SK-N-SH (cell line): ENCODE measurements at regions not wholly inside any gene's neighbourhood (a gene's known extent, or its start where the extent isn't known, plus 50 kb on each side); places are given as distances from the start of the nearest gene placed in this dataset.

ENCODE experiments used
- CTCF ChIA-PET: fragments of 300-600, 350-600 bp; formaldehyde crosslinking; extraction: SDS; loops from one replicate; lab custom pipeline; 2021; lab: Yijun Ruan, JAX
- POLR2A ChIA-PET: fragments of 350-600 bp; sonication (Branson Sonifier 250); formaldehyde crosslinking; extraction: SDS; loops from one replicate; lab custom pipeline; 2020; ENCODE audit warnings: antibody characterized with exemption, inconsistent platforms; lab: Yijun Ruan, JAX
- DNase-seq: peaks from one replicate; pipeline ENCODE4 v3.0.0; 2012
- H2AFZ ChIP-seq: fragments of 200-600 bp; sonication (generic); 2 replicates; pipeline ENCODE4 v1.8.1; 2016; ENCODE audit warnings: antibody characterized with exemption, mild to moderate bottlenecking, low read depth
- H3F3A ChIP-seq: fragments of 200-600 bp; sonication (generic); replicated peaks from 2 replicates; pipeline ENCODE3; 2016; ENCODE audit warnings: antibody characterized with exemption, mild to moderate bottlenecking; ENCODE audit not compliant: insufficient read depth
- H3K27ac ChIP-seq, 2 experiments: fragments of 200-500 bp in 1 of 2; fragments of 200-600 bp in 1 of 2; sonication (Bioruptor generic) in 1 of 2; sonication (generic), shearing (Covaris generic) in 1 of 2; 2 replicates each; pipeline versions ENCODE4 v1.5.1 to v1.6.1; 2014 to 2016; ENCODE audit warnings: low read depth in 2 of 2, inconsistent platforms in 1 of 2, low read length in 1 of 2, mild to moderate bottlenecking in 1 of 2, mixed read lengths in 1 of 2
- H3K27me3 ChIP-seq: fragments of 200-600 bp; sonication (generic), shearing (Covaris generic); 2 replicates; pipeline ENCODE4 v1.6.1; 2016; ENCODE audit warnings: mixed run types; ENCODE audit not compliant: insufficient read depth
- H3K36me3 ChIP-seq, 2 experiments: fragments of 200-500 bp in 1 of 2; fragments of 200-600 bp in 1 of 2; sonication (Bioruptor generic) in 1 of 2; sonication (generic) in 1 of 2; replicated peaks in 1 of 2; 2 replicates each; pipeline versions ENCODE3 to v1.5.1; 2014 to 2016; ENCODE audit warnings: low read length in 1 of 2, mild to moderate bottlenecking in 1 of 2; ENCODE audit not compliant: insufficient read depth in 2 of 2, control insufficient read depth in 1 of 2
- H3K4me1 ChIP-seq, 2 experiments: fragments of 200-500 bp in 1 of 2; fragments of 200-600 bp in 1 of 2; sonication (Bioruptor generic) in 1 of 2; sonication (generic), shearing (Covaris generic) in 1 of 2; 2 replicates each; pipeline versions ENCODE4 v1.5.1 to v1.6.1; 2014 to 2016; ENCODE audit warnings: low read depth in 1 of 2, low read length in 1 of 2, mixed run types in 1 of 2; ENCODE audit not compliant: insufficient read depth in 2 of 2, control insufficient read depth in 1 of 2
- H3K4me2 ChIP-seq: fragments of 200-600 bp; sonication (generic), shearing (Covaris generic); 2 replicates; pipeline ENCODE4 v1.6.1; 2017; ENCODE audit warnings: mixed run types
- H3K4me3 ChIP-seq, 2 experiments: fragments of 200-500 bp in 1 of 2; fragments of 200-600 bp in 1 of 2; sonication (Bioruptor generic) in 1 of 2; sonication (generic), shearing (Covaris generic) in 1 of 2; 2 replicates each; pipeline versions ENCODE4 v1.5.1 to v1.8.1; 2014 to 2016; ENCODE audit warnings: low read depth in 2 of 2, inconsistent platforms in 1 of 2, low read length in 1 of 2, mild to moderate bottlenecking in 1 of 2, mixed read lengths in 1 of 2, moderate library complexity in 1 of 2
- H3K79me2 ChIP-seq: fragments of 200-600 bp; sonication (generic); 2 replicates; pipeline ENCODE4 v1.8.1; 2017; ENCODE audit warnings: mild to moderate bottlenecking; ENCODE audit not compliant: insufficient read depth
- H3K9ac ChIP-seq: fragments of 200-600 bp; sonication (generic); 2 replicates; pipeline ENCODE4 v1.6.1; 2017; ENCODE audit warnings: mixed run types
- H3K9me2 ChIP-seq: fragments of 200-600 bp; sonication (generic); 2 replicates; pipeline ENCODE4 v1.6.1; 2017; ENCODE audit warnings: mixed run types
- H3K9me3 ChIP-seq: fragments of 200-600 bp; sonication (generic); 2 replicates; pipeline ENCODE4 v1.6.1; 2017; ENCODE audit warnings: mixed run types, mild to moderate bottlenecking, moderate library complexity
- H4K20me1 ChIP-seq: fragments of 200-600 bp; sonication (generic); 2 replicates; pipeline ENCODE4 v1.6.1; 2017; ENCODE audit warnings: mild to moderate bottlenecking, mixed run types; ENCODE audit not compliant: insufficient read depth
- CHD2 ChIP-seq: fragments of 150-350 bp; IDR thresholded peaks from 2 replicates; pipeline ENCODE4 v1.6.1; 2018; ENCODE audit warnings: low read length; ENCODE audit not compliant: partially characterized antibody
- ELF1 ChIP-seq: IDR thresholded peaks from 2 replicates; pipeline ENCODE4 v1.4.0; 2012
- EP300 ChIP-seq, 2 experiments: IDR thresholded peaks; 2 replicates each; pipeline versions ENCODE4 v1.4.0 to v1.6.1; 2012; ENCODE audit warnings: borderline replicate concordance in 1 of 2, low read depth in 1 of 2, low read length in 1 of 2
- FOXJ3 ChIP-seq: sonication (generic); formaldehyde crosslinking; IDR thresholded peaks from 2 replicates; pipeline ENCODE4 v1.5.1; 2020; ENCODE audit warnings: mild to moderate bottlenecking, missing genetic modification reagents
- GABPA ChIP-seq: IDR thresholded peaks from 2 replicates; pipeline ENCODE4 v1.4.0; 2012; ENCODE audit warnings: low read depth, mild to moderate bottlenecking
- GATA2 ChIP-seq: sonication (generic); formaldehyde crosslinking; IDR thresholded peaks from 2 replicates; pipeline ENCODE4 v1.5.0; 2020; ENCODE audit warnings: mild to moderate bottlenecking, missing genetic modification reagents
- POLR2AphosphoS5 ChIP-seq: IDR thresholded peaks from 2 replicates; pipeline ENCODE4 v1.6.1; 2012; ENCODE audit warnings: low read depth, low read length
- RAD21 ChIP-seq: IDR thresholded peaks from 2 replicates; pipeline ENCODE4 v1.6.1; 2012; ENCODE audit warnings: mild to moderate bottlenecking, low read length
- RFX5 ChIP-seq: IDR thresholded peaks from 2 replicates; pipeline ENCODE4 v1.6.1; 2012; ENCODE audit warnings: mild to moderate bottlenecking, improper control_type of control experiment, low read length
- RXRA ChIP-seq: IDR thresholded peaks from 2 replicates; pipeline ENCODE4 v1.4.0; 2012; ENCODE audit warnings: low read depth, mild to moderate bottlenecking, borderline replicate concordance
- SIN3A ChIP-seq: IDR thresholded peaks from 2 replicates; pipeline ENCODE4 v1.6.1; 2012; ENCODE audit warnings: low read depth, mild to moderate bottlenecking, low read length, moderate library complexity, borderline replicate concordance
- TAF1 ChIP-seq: IDR thresholded peaks from 2 replicates; pipeline ENCODE4 v1.6.1; 2012; ENCODE audit warnings: low read depth, mild to moderate bottlenecking, low read length, moderate library complexity, borderline replicate concordance
- TEAD4 ChIP-seq: IDR thresholded peaks from 2 replicates; pipeline ENCODE4 v1.4.0; 2012; ENCODE audit warnings: mild to moderate bottlenecking, borderline replicate concordance; ENCODE audit not compliant: insufficient read depth
- WGBS: methylation state at CpG from one replicate; pipeline ENCODE4 v1.1.6; 2017; ENCODE audit warnings: low lambda C conversion rate; 5-methylcytosine and 5-hydroxymethylcytosine counted together
- TF ChIP-seq, protein P1 (sequence below): IDR thresholded peaks from 2 replicates; pipeline ENCODE4 v1.4.0; 2012; ENCODE audit warnings: low read depth, borderline replicate concordance
- TF ChIP-seq, protein P2 (sequence below): fragments of 200-600 bp; sonication (generic); IDR thresholded peaks from 2 replicates; pipeline ENCODE4 v1.6.1; 2017; ENCODE audit warnings: antibody characterized with exemption, mild to moderate bottlenecking, moderate library complexity
- TF ChIP-seq, protein P3 (sequence below): IDR thresholded peaks from 2 replicates; pipeline ENCODE4 v1.4.0; 2012; ENCODE audit warnings: low read depth, borderline replicate concordance
- TF ChIP-seq, protein P4 (sequence below): IDR thresholded peaks from 2 replicates; pipeline ENCODE4 v1.6.1; 2012; ENCODE audit warnings: mild to moderate bottlenecking, low read depth, low read length, moderate library complexity
- TF ChIP-seq, protein P5 (sequence below): fragments of 150-350 bp; IDR thresholded peaks from 2 replicates; pipeline ENCODE4 v1.6.1; 2017; ENCODE audit warnings: antibody characterized with exemption, low read length, low read depth, borderline replicate concordance

DNA sequence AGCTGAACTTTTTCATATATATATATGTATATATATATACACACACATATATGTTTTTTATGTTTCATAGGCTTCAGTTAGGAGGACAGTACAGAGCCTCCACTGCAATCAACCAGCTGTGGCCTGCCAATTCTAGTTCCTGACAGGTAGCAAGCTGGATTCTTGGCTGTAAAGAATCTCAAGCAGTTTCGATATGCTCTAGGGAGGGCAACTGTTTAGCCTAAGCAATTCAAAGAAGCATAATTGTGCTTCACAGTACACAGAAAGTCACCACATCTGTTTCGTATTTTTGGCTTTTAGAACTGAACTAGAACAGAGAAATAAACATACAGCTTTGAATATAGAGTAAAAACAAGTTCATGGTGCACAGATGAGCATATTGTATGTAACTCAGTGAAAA is 152.4 kb upstream of the ARRDC3 start:
- H3K9me2 ChIP-seq, result no peaks in the 10 kb centered on the region
- no peak overlapping the region for H3K9ac ChIP-seq
- no peaks in the 10 kb centered on the region for H3K9me3 ChIP-seq
- no peaks in the 10 kb centered on the region; a peak in 1 of 4 replicates for H3K4me1 ChIP-seq
- TF ChIP-seq RFX5 (no peak), GATA2 (no peak), TAF1 (no peak), POLR2AphosphoS5 (no peak), RAD21 (no peak), CHD2 (no peak), GABPA (no peak)
- TF ChIP-seq, protein P1, sequence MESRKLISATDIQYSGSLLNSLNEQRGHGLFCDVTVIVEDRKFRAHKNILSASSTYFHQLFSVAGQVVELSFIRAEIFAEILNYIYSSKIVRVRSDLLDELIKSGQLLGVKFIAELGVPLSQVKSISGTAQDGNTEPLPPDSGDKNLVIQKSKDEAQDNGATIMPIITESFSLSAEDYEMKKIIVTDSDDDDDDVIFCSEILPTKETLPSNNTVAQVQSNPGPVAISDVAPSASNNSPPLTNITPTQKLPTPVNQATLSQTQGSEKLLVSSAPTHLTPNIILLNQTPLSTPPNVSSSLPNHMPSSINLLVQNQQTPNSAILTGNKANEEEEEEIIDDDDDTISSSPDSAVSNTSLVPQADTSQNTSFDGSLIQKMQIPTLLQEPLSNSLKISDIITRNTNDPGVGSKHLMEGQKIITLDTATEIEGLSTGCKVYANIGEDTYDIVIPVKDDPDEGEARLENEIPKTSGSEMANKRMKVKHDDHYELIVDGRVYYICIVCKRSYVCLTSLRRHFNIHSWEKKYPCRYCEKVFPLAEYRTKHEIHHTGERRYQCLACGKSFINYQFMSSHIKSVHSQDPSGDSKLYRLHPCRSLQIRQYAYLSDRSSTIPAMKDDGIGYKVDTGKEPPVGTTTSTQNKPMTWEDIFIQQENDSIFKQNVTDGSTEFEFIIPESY, result no peak
- TF ChIP-seq, protein P2, sequence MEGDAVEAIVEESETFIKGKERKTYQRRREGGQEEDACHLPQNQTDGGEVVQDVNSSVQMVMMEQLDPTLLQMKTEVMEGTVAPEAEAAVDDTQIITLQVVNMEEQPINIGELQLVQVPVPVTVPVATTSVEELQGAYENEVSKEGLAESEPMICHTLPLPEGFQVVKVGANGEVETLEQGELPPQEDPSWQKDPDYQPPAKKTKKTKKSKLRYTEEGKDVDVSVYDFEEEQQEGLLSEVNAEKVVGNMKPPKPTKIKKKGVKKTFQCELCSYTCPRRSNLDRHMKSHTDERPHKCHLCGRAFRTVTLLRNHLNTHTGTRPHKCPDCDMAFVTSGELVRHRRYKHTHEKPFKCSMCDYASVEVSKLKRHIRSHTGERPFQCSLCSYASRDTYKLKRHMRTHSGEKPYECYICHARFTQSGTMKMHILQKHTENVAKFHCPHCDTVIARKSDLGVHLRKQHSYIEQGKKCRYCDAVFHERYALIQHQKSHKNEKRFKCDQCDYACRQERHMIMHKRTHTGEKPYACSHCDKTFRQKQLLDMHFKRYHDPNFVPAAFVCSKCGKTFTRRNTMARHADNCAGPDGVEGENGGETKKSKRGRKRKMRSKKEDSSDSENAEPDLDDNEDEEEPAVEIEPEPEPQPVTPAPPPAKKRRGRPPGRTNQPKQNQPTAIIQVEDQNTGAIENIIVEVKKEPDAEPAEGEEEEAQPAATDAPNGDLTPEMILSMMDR, result no peak
- CTCF ChIA-PET, result no interaction called here
- WGBS, result 62% methylated on average over 2 of the region's 2 CpGs
- no peaks in the 10 kb centered on the region for H3F3A ChIP-seq
- no peak overlapping the region for H3K4me2 ChIP-seq
- H4K20me1 ChIP-seq, result no peaks in the 10 kb centered on the region
- no peak overlapping the region for H2AFZ ChIP-seq
- DNase-seq, result no peak
- H3K27me3 ChIP-seq, result no peaks in the 10 kb centered on the region
- H3K27ac ChIP-seq, result no peak overlapping the region
- H3K36me3 ChIP-seq, result no peaks in the 10 kb centered on the region
- no peaks in the 10 kb centered on the region for H3K79me2 ChIP-seq
- POLR2A ChIA-PET, result no interaction called here
- no peak overlapping the region for H3K4me3 ChIP-seq

DNA sequence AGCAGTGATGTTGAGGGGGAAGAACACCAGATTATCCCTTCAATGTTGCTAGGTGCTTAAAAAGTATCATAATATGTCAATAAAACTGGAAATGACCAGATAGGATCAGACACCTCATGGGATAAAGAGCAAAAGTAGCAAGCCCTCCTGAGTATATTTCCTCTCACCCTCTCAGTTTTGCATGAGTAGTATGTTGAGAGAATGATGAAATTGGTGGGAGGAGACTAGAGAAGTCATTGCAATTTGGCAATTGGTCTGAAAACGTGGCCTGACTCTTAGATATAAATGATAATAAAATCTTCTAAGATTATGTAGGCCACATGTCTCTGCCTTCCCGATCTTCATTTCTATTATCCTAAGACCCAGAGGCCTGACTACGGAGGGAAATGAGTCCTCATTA is 151.2 kb upstream of the ARRDC3 start:
- Histone ChIP-seq H3F3A (no peaks in the 10 kb centered on the region), H3K4me3 (no peak overlapping the region), H3K4me2 (no peak overlapping the region), H3K27ac (no peak overlapping the region), H3K36me3 (no peaks in the 10 kb centered on the region), H2AFZ (no peak overlapping the region), H3K9ac (no peak overlapping the region), H3K9me3 (no peaks in the 10 kb centered on the region), H3K27me3 (no peaks in the 10 kb centered on the region), H3K4me1 (no peaks in the 10 kb centered on the region; a peak in 1 of 4 replicates), H3K9me2 (no peaks in the 10 kb centered on the region), H4K20me1 (no peaks in the 10 kb centered on the region), H3K79me2 (no peaks in the 10 kb centered on the region)
- ChIA-PET CTCF (no interaction called here), POLR2A (no interaction called here)
- WGBS, result 67% methylated on average over 3 of the region's 3 CpGs
- DNase-seq, result no peak
- TF ChIP-seq RXRA (no peak), ELF1 (no peak), TEAD4 (no peak), RAD21 (no peak), SIN3A (no peak), EP300 (IDR thresholded peaks at IDR 0.05; ENCODE audit: borderline replicate concordance in 1 of 2, low read depth in 1 of 2, low read length in 1 of 2) (no peak), GATA2 (no peak), FOXJ3 (CRISPR knock-in tag) (no peak), RFX5 (no peak)
- TF ChIP-seq, protein P3, sequence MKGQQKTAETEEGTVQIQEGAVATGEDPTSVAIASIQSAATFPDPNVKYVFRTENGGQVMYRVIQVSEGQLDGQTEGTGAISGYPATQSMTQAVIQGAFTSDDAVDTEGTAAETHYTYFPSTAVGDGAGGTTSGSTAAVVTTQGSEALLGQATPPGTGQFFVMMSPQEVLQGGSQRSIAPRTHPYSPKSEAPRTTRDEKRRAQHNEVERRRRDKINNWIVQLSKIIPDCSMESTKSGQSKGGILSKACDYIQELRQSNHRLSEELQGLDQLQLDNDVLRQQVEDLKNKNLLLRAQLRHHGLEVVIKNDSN, result no peak
- TF ChIP-seq, protein P4, sequence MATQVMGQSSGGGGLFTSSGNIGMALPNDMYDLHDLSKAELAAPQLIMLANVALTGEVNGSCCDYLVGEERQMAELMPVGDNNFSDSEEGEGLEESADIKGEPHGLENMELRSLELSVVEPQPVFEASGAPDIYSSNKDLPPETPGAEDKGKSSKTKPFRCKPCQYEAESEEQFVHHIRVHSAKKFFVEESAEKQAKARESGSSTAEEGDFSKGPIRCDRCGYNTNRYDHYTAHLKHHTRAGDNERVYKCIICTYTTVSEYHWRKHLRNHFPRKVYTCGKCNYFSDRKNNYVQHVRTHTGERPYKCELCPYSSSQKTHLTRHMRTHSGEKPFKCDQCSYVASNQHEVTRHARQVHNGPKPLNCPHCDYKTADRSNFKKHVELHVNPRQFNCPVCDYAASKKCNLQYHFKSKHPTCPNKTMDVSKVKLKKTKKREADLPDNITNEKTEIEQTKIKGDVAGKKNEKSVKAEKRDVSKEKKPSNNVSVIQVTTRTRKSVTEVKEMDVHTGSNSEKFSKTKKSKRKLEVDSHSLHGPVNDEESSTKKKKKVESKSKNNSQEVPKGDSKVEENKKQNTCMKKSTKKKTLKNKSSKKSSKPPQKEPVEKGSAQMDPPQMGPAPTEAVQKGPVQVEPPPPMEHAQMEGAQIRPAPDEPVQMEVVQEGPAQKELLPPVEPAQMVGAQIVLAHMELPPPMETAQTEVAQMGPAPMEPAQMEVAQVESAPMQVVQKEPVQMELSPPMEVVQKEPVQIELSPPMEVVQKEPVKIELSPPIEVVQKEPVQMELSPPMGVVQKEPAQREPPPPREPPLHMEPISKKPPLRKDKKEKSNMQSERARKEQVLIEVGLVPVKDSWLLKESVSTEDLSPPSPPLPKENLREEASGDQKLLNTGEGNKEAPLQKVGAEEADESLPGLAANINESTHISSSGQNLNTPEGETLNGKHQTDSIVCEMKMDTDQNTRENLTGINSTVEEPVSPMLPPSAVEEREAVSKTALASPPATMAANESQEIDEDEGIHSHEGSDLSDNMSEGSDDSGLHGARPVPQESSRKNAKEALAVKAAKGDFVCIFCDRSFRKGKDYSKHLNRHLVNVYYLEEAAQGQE, result no peak
- TF ChIP-seq, protein P5, sequence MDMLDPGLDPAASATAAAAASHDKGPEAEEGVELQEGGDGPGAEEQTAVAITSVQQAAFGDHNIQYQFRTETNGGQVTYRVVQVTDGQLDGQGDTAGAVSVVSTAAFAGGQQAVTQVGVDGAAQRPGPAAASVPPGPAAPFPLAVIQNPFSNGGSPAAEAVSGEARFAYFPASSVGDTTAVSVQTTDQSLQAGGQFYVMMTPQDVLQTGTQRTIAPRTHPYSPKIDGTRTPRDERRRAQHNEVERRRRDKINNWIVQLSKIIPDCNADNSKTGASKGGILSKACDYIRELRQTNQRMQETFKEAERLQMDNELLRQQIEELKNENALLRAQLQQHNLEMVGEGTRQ, result no peak
